GM12878 (cell line): ENCODE measurements at regions not wholly inside any gene's neighbourhood (a gene's known extent, or its start where the extent isn't known, plus 50 kb on each side); places are given as distances from the start of the nearest gene placed in this dataset.

Source experiments
- ATAC-seq: fragments of 200-7000 bp; cut with Tn5 transposase; 3 replicates; pipeline ENCODE4 v1.9.1; 2020; ENCODE audit warnings: mild to moderate bottlenecking, moderate library complexity
- BruUV-seq: library from RNA; stranded (reverse); fragments of 400-500 nt; replicated peaks from 2 replicates; lab custom pipeline; 2021; lab: Mats Ljungman, UMichigan
- CTCF ChIA-PET: fragments of 300-600 bp; sonication (Branson Sonifier 250); formaldehyde crosslinking; extraction: SDS; loops from one replicate; lab custom pipeline; 2021; ENCODE audit warnings: inconsistent platforms; lab: Yijun Ruan, JAX
- POLR2A ChIA-PET: fragments of 350-600 bp; formaldehyde crosslinking; extraction: SDS; loops from one replicate; lab custom pipeline; 2021; ENCODE audit warnings: inconsistent platforms; lab: Charles Lee
- RAD21 ChIA-PET: fragments of 300-600 bp; sonication (Branson Sonifier 250); formaldehyde crosslinking; loops from one replicate; lab custom pipeline; 2023; ENCODE audit warnings: antibody characterized with exemption; ENCODE audit not compliant: unreplicated experiment; lab: Charles Lee
- SMC1A ChIA-PET: fragments of 300-600 bp; sonication (Branson Sonifier 250); formaldehyde crosslinking; loops from one replicate; lab custom pipeline; 2023; ENCODE audit not compliant: unreplicated experiment, uncharacterized antibody; lab: Charles Lee
- DNase-seq: peaks from one replicate; pipeline ENCODE4 v3.0.0-alpha.2; 2011; ENCODE audit warnings: low read depth, low spot score
- FAIRE-seq: peaks from 3 replicates; lab custom pipeline; 2011; peaks lifted over from hg19 to GRCh38; lab: Jason Lieb, UNC
- H2AFZ ChIP-seq: 2 replicates; pipeline ENCODE4 v1.6.0; 2011; ENCODE audit warnings: low read depth, low read length, control low read depth; ENCODE audit not compliant: control insufficient read depth
- H3K27ac ChIP-seq: 2 replicates; pipeline ENCODE4 v1.5.1; 2011; ENCODE audit warnings: control low read depth; ENCODE audit not compliant: control insufficient read depth, insufficient read depth
- H3K27me3 ChIP-seq, 2 experiments: replicated peaks in 1 of 2; 2 replicates each; pipeline versions ENCODE4 v1.6.0 to v1.6.1; 2011; ENCODE audit warnings: low read length in 1 of 2; ENCODE audit not compliant: control insufficient read depth in 2 of 2, insufficient read depth in 2 of 2
- H3K36me3 ChIP-seq, 2 experiments: 2 replicates each; pipeline ENCODE4 v1.5.1; 2011; ENCODE audit warnings: low read length in 1 of 2; ENCODE audit not compliant: control insufficient read depth in 2 of 2, insufficient read depth in 2 of 2
- H3K4me1 ChIP-seq: 2 replicates; pipeline ENCODE4 v1.6.1; 2011; ENCODE audit warnings: mild to moderate bottlenecking, low read length, moderate library complexity, mixed read lengths; ENCODE audit not compliant: control insufficient read depth, insufficient read depth
- H3K4me2 ChIP-seq: 2 replicates; pipeline ENCODE4 v1.6.0; 2011; ENCODE audit warnings: control low read depth; ENCODE audit not compliant: control insufficient read depth, insufficient read depth
- H3K4me3 ChIP-seq: fragments of 200-600 bp; sonication (generic); 2 replicates; pipeline ENCODE4 v1.5.1; 2016
- H3K79me2 ChIP-seq: 2 replicates; pipeline ENCODE4 v1.6.0; 2011; ENCODE audit warnings: low read length; ENCODE audit not compliant: control insufficient read depth, insufficient read depth
- H3K9ac ChIP-seq: 2 replicates; pipeline ENCODE4 v1.8.0; 2011; ENCODE audit warnings: low read length, control low read depth, mixed read lengths; ENCODE audit not compliant: control insufficient read depth, insufficient read depth
- H3K9me3 ChIP-seq: replicated peaks from 3 replicates; pipeline ENCODE4 v1.5.1; 2011; ENCODE audit warnings: mild to moderate bottlenecking, low read length; ENCODE audit not compliant: control insufficient read depth, insufficient read depth
- H4K20me1 ChIP-seq: 2 replicates; pipeline ENCODE4 v1.6.0; 2011; ENCODE audit not compliant: control insufficient read depth, insufficient read depth
- CHD2 ChIP-seq: IDR thresholded peaks from 2 replicates; pipeline ENCODE4 v1.6.1; 2011; ENCODE audit warnings: low read depth, low read length, improper control_type of control experiment, borderline replicate concordance
- EGR1 ChIP-seq, 2 experiments: IDR thresholded peaks; 1 replicate in 1 of 2; 2 replicates in 1 of 2; pipeline ENCODE4 v1.6.1; 2011 to 2012; ENCODE audit warnings: low read depth in 2 of 2, low read length in 2 of 2, borderline replicate concordance in 1 of 2, mild to moderate bottlenecking in 1 of 2, moderate library complexity in 1 of 2
- HDAC2 ChIP-seq: fragments of 200-600 bp; sonication (generic); IDR thresholded peaks from 2 replicates; pipeline ENCODE4 v1.6.1; 2017
- IRF4 ChIP-seq: IDR thresholded peaks from 2 replicates; pipeline ENCODE4 v1.6.1; 2011; ENCODE audit warnings: low read depth, low read length
- JUNB ChIP-seq: IDR thresholded peaks from 2 replicates; pipeline ENCODE4 v1.6.1; 2016; ENCODE audit warnings: antibody characterized with exemption, mild to moderate bottlenecking
- NR2C1 ChIP-seq: fragments of 450-650 bp; IDR thresholded peaks from 2 replicates; pipeline ENCODE4 v1.6.1; 2017; ENCODE audit warnings: antibody characterized with exemption, mild to moderate bottlenecking, moderate library complexity
- PAX8 ChIP-seq: fragments of 450-650 bp; IDR thresholded peaks from 2 replicates; pipeline ENCODE4 v1.6.1; 2017; ENCODE audit warnings: mild to moderate bottlenecking, moderate library complexity
- SMARCA5 ChIP-seq: fragments of 450-650 bp; IDR thresholded peaks from 2 replicates; pipeline ENCODE4 v1.6.1; 2017; ENCODE audit warnings: mild to moderate bottlenecking
- SREBF2 ChIP-seq: IDR thresholded peaks from 2 replicates; pipeline ENCODE4 v1.6.1; 2012; ENCODE audit warnings: mild to moderate bottlenecking, low read length
- WRNIP1 ChIP-seq: IDR thresholded peaks from 2 replicates; pipeline ENCODE4 v1.6.1; 2011; ENCODE audit warnings: low read depth, low read length, improper control_type of control experiment, borderline replicate concordance
- ZSCAN29 ChIP-seq: fragments of 450-650 bp; IDR thresholded peaks from 2 replicates; pipeline ENCODE4 v1.6.1; 2017; ENCODE audit warnings: mild to moderate bottlenecking, moderate library complexity
- WGBS: methylation state at CpG from one replicate; pipeline ENCODE4 v1.1.6; 2016; ENCODE audit warnings: low lambda C conversion rate; ENCODE audit not compliant: insufficient replicate concordance, insufficient coverage; ENCODE audit errors: missing lambda C conversion rate; 5-methylcytosine and 5-hydroxymethylcytosine counted together
- in situ Hi-C: fragments of 300-500 bp; cut with MboI; formaldehyde crosslinking; loops from 9 replicates; pipeline ENCODE4 v1.14.3; 2018; ENCODE audit warnings: mixed read lengths
- intact Hi-C: fragments of 100-400 bp; cut with micrococcal nuclease; formaldehyde crosslinking; loops from one replicate; pipeline ENCODE4 v1.14.2; 2022; ENCODE audit not compliant: unreplicated experiment
- TF ChIP-seq, protein P1 (sequence below): fragments of 450-650 bp; IDR thresholded peaks from 2 replicates; pipeline ENCODE4 v1.6.1; 2016; ENCODE audit warnings: mild to moderate bottlenecking

DNA sequence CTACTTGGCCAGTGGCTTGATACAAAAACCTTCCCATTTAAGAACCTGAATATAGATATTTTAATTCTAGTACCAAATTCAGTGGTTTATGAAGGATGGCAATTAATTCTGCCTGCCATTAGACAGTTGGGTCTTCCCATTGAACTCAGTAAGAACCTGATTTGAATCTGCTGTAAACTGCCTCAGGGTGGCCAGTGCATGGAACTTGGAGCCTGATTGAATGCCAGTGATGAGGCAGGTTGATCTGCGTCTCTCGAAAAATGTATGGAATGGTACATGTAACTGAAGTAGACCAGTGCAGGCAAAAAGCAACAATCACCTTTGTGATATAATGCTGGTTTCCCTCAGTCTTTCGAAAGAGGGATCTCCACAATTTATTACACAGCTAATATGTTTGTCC, 421.4 kb downstream of the TMA16 start:
- H3K79me2 ChIP-seq, result no peaks in the 10 kb centered on the region
- H4K20me1 ChIP-seq, result no peaks in the 10 kb centered on the region
- ChIA-PET CTCF (no interaction called here), POLR2A (no interaction called here), SMC1A (no interaction called here), RAD21 (no interaction called here)
- H3K9me3 ChIP-seq, result no peaks in the 10 kb centered on the region
- TF ChIP-seq SMARCA5 (no peak), ZSCAN29 (no peak), SREBF2 (no peak), PAX8 (no peak), NR2C1 (no peak), HDAC2 (no peak), EGR1 (IDR thresholded peaks at IDR 0.05; ENCODE audit: borderline replicate concordance in 1 of 2, low read depth in 2 of 2, low read length in 2 of 2) (no peak), IRF4 (no peak), CHD2 (no peak), JUNB (no peak), WRNIP1 (no peak)
- TF ChIP-seq, protein P1, sequence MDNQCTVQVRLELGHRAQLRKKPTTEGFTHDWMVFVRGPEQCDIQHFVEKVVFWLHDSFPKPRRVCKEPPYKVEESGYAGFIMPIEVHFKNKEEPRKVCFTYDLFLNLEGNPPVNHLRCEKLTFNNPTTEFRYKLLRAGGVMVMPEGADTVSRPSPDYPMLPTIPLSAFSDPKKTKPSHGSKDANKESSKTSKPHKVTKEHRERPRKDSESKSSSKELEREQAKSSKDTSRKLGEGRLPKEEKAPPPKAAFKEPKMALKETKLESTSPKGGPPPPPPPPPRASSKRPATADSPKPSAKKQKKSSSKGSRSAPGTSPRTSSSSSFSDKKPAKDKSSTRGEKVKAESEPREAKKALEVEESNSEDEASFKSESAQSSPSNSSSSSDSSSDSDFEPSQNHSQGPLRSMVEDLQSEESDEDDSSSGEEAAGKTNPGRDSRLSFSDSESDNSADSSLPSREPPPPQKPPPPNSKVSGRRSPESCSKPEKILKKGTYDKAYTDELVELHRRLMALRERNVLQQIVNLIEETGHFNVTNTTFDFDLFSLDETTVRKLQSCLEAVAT, result no peak
- no TSS peak for BruUV-seq
- no peak overlapping the region for H3K27ac ChIP-seq
- FAIRE-seq (no peak), ATAC-seq (no peak), DNase-seq (no peak)
- no peaks in the 10 kb centered on the region; a peak in 1 of 4 replicates for H3K27me3 ChIP-seq
- WGBS, result 27% methylated on average over 3 of the region's 3 CpGs
- H2AFZ ChIP-seq, result no peak overlapping the region
- intact Hi-C loops (no loop called here), in situ Hi-C loops (no loop called here)
- H3K36me3 ChIP-seq, result no peaks in the 10 kb centered on the region
- H3K4me1 ChIP-seq, result no peaks in the 10 kb centered on the region
- no peak overlapping the region for H3K9ac ChIP-seq
- H3K4me3 ChIP-seq, result no peak overlapping the region
- H3K4me2 ChIP-seq, result no peak overlapping the region
